Left ventricle myocardium inferior (tissue), 1 donor: ENCODE measurements at regions not wholly inside any gene's neighbourhood (a gene's known extent, or its start where the extent isn't known, plus 50 kb on each side); places are given as distances from the start of the nearest gene placed in this dataset.

ENCODE experiments used
- DNase-seq: peaks from one replicate; pipeline ENCODE4 v3.0.0-alpha.2; 2020
- H3K27ac ChIP-seq: fragments of 200-600 bp; replicated peaks from 2 replicates; pipeline ENCODE4 v1.8.0; 2021
- H3K27me3 ChIP-seq: fragments of 200-600 bp; 2 replicates; pipeline ENCODE4 v1.8.0; 2021; ENCODE audit warnings: low read depth
- H3K36me3 ChIP-seq: fragments of 200-600 bp; 2 replicates; pipeline ENCODE4 v1.8.0; 2021
- H3K4me1 ChIP-seq: fragments of 200-600 bp; 2 replicates; pipeline ENCODE4 v1.8.0; 2021
- H3K4me3 ChIP-seq: fragments of 200-600 bp; 2 replicates; pipeline ENCODE4 v1.8.0; 2021; ENCODE audit warnings: mild to moderate bottlenecking, moderate library complexity
- H3K9me3 ChIP-seq: fragments of 200-600 bp; replicated peaks from 2 replicates; pipeline ENCODE4 v1.8.0; 2021
- intact Hi-C: fragments of 100-400 bp; cut with micrococcal nuclease; formaldehyde crosslinking; loops from one replicate; pipeline ENCODE4 v1.11.0; 2022
- TF ChIP-seq, protein P1 (sequence below): fragments of 200-600 bp; IDR thresholded peaks from 2 replicates; pipeline ENCODE4 v1.8.0; 2021; ENCODE audit warnings: antibody characterized with exemption, mild to moderate bottlenecking, borderline replicate concordance
- donor health status: DM: no; HTN: yes; CAD: no; lungs with severe emphysema.

DNA sequence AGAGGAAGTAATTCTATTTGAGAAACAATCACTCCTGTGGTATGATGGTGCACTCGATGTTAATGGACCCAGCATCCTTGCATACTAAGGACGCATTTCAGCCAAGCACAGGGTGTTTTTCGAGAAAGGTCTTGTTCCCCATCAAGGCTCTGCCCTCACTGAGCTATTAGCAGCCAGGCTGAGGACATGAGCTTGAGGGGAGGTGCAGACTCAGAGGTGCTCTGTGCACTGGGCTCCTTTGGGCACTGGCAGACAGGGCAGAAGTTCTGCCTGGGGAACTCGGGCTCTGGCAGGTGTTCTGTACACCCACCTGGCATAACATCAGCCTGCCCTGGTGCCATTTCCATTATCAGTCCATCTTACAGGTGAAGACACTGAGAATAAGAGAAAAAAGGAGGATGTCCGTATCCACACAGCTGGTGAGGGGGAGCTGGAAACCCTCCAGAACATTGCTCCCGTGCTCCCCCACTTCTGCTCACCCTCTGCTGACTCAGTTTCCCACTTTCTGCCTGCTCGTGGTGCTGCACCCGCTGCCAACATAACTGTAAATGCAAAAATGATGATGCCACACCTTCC, 92.7 kb upstream of the RET start:
- H3K4me3 ChIP-seq: no peak overlapping the region
- H3K9me3 ChIP-seq: no peaks in the 10 kb centered on the region
- no peak for DNase-seq
- TF ChIP-seq, protein P1, sequence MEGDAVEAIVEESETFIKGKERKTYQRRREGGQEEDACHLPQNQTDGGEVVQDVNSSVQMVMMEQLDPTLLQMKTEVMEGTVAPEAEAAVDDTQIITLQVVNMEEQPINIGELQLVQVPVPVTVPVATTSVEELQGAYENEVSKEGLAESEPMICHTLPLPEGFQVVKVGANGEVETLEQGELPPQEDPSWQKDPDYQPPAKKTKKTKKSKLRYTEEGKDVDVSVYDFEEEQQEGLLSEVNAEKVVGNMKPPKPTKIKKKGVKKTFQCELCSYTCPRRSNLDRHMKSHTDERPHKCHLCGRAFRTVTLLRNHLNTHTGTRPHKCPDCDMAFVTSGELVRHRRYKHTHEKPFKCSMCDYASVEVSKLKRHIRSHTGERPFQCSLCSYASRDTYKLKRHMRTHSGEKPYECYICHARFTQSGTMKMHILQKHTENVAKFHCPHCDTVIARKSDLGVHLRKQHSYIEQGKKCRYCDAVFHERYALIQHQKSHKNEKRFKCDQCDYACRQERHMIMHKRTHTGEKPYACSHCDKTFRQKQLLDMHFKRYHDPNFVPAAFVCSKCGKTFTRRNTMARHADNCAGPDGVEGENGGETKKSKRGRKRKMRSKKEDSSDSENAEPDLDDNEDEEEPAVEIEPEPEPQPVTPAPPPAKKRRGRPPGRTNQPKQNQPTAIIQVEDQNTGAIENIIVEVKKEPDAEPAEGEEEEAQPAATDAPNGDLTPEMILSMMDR: no peak
- no peaks in the 10 kb centered on the region for H3K4me1 ChIP-seq
- intact Hi-C loops: no loop called here
- no peaks in the 10 kb centered on the region for H3K27me3 ChIP-seq
- no peaks in the 10 kb centered on the region for H3K36me3 ChIP-seq
- no peak overlapping the region for H3K27ac ChIP-seq

DNA sequence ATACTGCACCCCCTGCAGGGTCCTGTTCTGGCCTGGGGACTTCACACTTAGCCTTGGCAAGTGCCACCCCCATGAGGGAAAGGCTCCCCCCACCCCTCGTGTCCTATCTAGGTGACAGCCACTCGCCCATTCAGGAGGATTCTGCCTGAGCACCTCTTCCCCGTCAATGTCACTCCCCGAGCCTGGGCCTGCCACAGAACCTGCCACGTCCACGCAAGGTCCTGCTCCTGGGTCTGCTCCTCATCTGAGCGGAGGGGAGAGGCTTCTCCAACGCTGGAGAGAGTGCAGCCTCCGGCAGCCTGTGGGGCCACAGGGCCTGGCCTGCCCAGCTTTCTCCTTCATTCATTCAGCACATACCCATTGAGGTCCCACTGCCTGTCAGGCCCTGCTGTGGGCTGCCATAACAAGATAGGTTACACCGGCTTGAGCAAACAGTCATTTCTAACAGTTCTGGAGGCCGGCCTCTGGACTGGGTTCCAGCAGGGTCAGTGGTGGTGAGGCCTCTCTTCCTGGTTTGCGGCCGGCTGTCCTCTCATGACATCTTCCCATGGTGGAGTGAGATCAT, 92.0 kb upstream of the RET start:
- intact Hi-C loops: no loop called here

DNA sequence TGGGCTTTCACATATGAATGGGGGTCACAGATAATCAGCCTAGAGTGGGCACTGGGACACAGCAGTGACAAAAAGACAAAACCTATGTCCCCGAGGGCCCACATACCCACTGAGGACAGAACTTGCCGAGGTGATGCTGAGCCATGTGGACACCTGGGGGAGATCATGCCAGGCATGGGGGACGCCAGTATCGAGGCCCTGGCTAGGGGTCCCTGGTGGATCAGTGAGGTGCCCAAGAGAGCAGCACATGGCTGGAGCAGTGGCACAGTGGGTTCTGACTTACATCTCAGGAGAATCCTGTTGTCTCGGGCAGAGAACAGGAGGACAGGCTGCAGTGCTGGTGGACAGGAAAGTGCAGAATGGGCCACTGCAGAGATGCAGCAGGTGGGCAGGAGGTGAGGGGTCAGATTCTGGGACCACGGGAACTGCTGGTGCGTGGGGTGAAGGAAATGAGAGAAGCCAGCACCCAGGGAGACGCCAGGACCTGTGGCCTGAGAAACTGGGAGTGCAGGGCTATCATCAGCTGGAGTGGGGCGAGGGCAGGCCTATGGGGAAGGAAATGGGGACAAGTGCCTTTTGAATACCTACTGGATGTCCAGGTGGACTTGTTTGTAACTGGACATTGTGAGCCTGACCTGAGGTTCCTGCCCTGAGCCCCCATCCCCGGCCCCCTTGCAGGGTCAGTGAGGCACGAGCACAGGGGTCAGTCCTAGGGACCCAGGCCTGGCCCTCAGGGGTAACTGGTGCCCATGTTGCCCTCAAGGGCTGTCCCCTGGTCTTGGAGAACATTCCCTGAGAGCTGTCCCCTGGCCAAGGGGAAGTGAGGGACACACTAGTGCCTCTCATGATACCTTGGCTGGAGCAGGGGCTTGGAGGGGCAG, 91.2 kb upstream of the RET start:
- DNase-seq: no peak
- H3K36me3 ChIP-seq: no peaks in the 10 kb centered on the region

More for the DNA sequence above, 92.0 kb upstream of the RET start:
- H3K4me3 ChIP-seq: no peak overlapping the region
- no peaks in the 10 kb centered on the region for H3K9me3 ChIP-seq
- DNase-seq: no peak
- H3K27me3 ChIP-seq: no peaks in the 10 kb centered on the region
- H3K27ac ChIP-seq: no peak overlapping the region
- no peaks in the 10 kb centered on the region for H3K4me1 ChIP-seq
- no peaks in the 10 kb centered on the region for H3K36me3 ChIP-seq
- TF ChIP-seq, protein P1: no peak

DNA sequence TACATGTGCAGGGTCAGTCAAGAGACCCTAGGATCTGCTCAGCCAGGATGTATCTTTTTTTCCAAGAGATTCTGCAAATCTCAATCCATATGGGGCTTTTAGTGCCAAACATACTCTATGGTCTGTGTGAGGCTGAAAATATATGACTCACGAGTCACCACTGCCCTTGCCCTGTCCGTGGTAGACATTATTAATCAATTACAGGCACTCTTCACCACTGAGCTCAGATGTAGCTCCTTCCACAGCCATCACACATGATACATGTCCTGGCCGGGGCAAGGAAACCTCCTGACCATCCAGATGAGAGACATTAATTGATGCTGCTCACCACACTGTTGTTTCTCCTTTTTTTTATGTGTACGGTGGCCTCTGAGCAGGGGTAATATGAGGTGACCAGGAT, 90.2 kb upstream of the RET start:
- no peaks in the 10 kb centered on the region for H3K4me1 ChIP-seq
- no peak overlapping the region for H3K4me3 ChIP-seq
- no peaks in the 10 kb centered on the region for H3K9me3 ChIP-seq
- no peaks in the 10 kb centered on the region for H3K36me3 ChIP-seq
- TF ChIP-seq, protein P1: no peak
- no peaks in the 10 kb centered on the region for H3K27me3 ChIP-seq
- intact Hi-C loops: no loop called here
- DNase-seq: no peak
- H3K27ac ChIP-seq: no peak overlapping the region

More for the DNA sequence above, 91.2 kb upstream of the RET start:
- H3K27ac ChIP-seq: no peak overlapping the region
- H3K4me1 ChIP-seq: no peaks in the 10 kb centered on the region
- no peaks in the 10 kb centered on the region for H3K9me3 ChIP-seq
- intact Hi-C loops: no loop called here
- no peak overlapping the region for H3K4me3 ChIP-seq
- TF ChIP-seq, protein P1: no peak
- no peaks in the 10 kb centered on the region for H3K27me3 ChIP-seq

DNA sequence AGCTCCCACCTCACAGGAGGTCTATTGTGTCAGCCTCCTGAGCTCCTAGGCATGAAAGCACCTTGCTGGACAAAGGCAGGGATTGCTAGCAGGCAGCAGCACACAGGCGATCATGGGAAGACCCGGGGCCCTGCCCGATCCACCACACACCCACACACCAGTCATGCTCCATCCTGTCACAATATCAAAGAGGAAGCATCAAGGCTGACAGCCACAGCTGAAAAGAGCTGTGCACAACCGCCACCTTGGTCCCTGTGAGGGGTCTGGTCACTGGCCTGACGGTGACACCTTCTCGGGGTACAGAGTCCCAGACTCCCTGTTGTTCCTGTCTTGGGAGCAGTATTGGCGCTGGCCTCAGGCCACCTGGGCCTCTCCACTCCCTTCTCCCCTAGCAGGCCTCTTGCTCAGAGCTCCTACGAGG, 89.7 kb upstream of the RET start:
- peaks cover 3% of the 10 kb centered on the region for H3K27me3 ChIP-seq
- no peaks in the 10 kb centered on the region for H3K36me3 ChIP-seq
- TF ChIP-seq, protein P1: no peak
- H3K4me1 ChIP-seq: no peaks in the 10 kb centered on the region
- intact Hi-C loops: no loop called here
- no peak for DNase-seq
- no peaks in the 10 kb centered on the region for H3K9me3 ChIP-seq
- H3K4me3 ChIP-seq: no peak overlapping the region
- H3K27ac ChIP-seq: no peak overlapping the region
